H1 (cell line): ENCODE measurements at regions not wholly inside any gene's neighbourhood (a gene's known extent, or its start where the extent isn't known, plus 50 kb on each side); places are given as distances from the start of the nearest gene placed in this dataset.

Experiments
- CTCF ChIA-PET: fragments of 300-600 bp; sonication (Branson Sonifier 250); formaldehyde crosslinking; loops from one replicate; lab custom pipeline; 2021; ENCODE audit not compliant: partially characterized antibody; lab: Charles Lee
- POLR2A ChIA-PET: fragments of 300-600 bp; sonication (Branson Sonifier 250); formaldehyde crosslinking; loops from one replicate; lab custom pipeline; 2021; ENCODE audit warnings: inconsistent platforms; ENCODE audit not compliant: partially characterized antibody; lab: Charles Lee
- DNase-seq, 2 experiments: peaks; one replicate each; pipeline versions ENCODE4 v3.0.0 to v3.0.0-alpha.2; 2010 to 2022; ENCODE audit warnings: low spot score in 2 of 2, low read depth in 1 of 2, mixed read lengths in 1 of 2
- FAIRE-seq: peaks from 2 replicates; lab custom pipeline; 2011; peaks lifted over from hg19 to GRCh38; lab: Jason Lieb, UNC
- H2AFZ ChIP-seq: 2 replicates; pipeline ENCODE4 v1.8.1; 2012; ENCODE audit warnings: low read length, inconsistent platforms
- H2AK5ac ChIP-seq: 2 replicates; pipeline ENCODE4 v1.6.1; 2013; ENCODE audit warnings: low read depth, low read length
- H2BK120ac ChIP-seq: replicated peaks from 2 replicates; pipeline ENCODE3; 2013; ENCODE audit warnings: low read depth, low read length, inconsistent platforms
- H2BK12ac ChIP-seq: 2 replicates; pipeline ENCODE4 v1.6.1; 2013; ENCODE audit warnings: low read depth, low read length
- H2BK15ac ChIP-seq: 2 replicates; pipeline ENCODE4 v1.6.1; 2013; ENCODE audit warnings: low read length
- H2BK20ac ChIP-seq: 2 replicates; pipeline ENCODE4 v1.6.1; 2013; ENCODE audit warnings: low read length
- H2BK5ac ChIP-seq: 2 replicates; pipeline ENCODE4 v1.6.1; 2013; ENCODE audit warnings: low read depth, low read length
- H3K14ac ChIP-seq: 2 replicates; pipeline ENCODE4 v1.6.1; 2013; ENCODE audit warnings: inconsistent platforms; ENCODE audit not compliant: insufficient read length
- H3K18ac ChIP-seq: 2 replicates; pipeline ENCODE4 v1.6.1; 2013; ENCODE audit warnings: low read length; ENCODE audit errors: extremely low read depth
- H3K23ac ChIP-seq: 2 replicates; pipeline ENCODE4 v1.6.1; 2013; ENCODE audit warnings: inconsistent platforms; ENCODE audit not compliant: insufficient read length
- H3K23me2 ChIP-seq: 2 replicates; pipeline ENCODE4 v1.6.1; 2013; ENCODE audit warnings: low read depth, low read length
- H3K27ac ChIP-seq: 2 replicates; pipeline ENCODE4 v1.6.1; 2011; ENCODE audit warnings: low read depth, low read length, inconsistent platforms
- H3K27me3 ChIP-seq, 4 experiments: replicated peaks in 1 of 4; 1 replicate in 1 of 4; 2 replicates in 3 of 4; pipeline versions ENCODE4 v1.6.1 to v1.8.1; 2011 to 2013; ENCODE audit warnings: low read length in 3 of 4, mild to moderate bottlenecking in 3 of 4, inconsistent platforms in 2 of 4, mixed read lengths in 2 of 4, moderate library complexity in 1 of 4; ENCODE audit not compliant: control insufficient read depth in 3 of 4, insufficient read depth in 3 of 4; ENCODE audit errors: extremely low read depth in 1 of 4
- H3K36me3 ChIP-seq, 4 experiments: 2 replicates each; pipeline versions ENCODE4 v1.6.1 to v1.8.1; 2011 to 2013; ENCODE audit warnings: mild to moderate bottlenecking in 4 of 4, low read length in 3 of 4, moderate library complexity in 2 of 4, control low read depth in 1 of 4, inconsistent platforms in 1 of 4; ENCODE audit not compliant: insufficient read depth in 4 of 4, control insufficient read depth in 2 of 4
- H3K4ac ChIP-seq: replicated peaks from 2 replicates; pipeline ENCODE3; 2013; ENCODE audit warnings: low read length, low read depth, mixed read lengths, inconsistent platforms; ENCODE audit not compliant: insufficient read length
- H3K4me1 ChIP-seq, 4 experiments: replicated peaks in 1 of 4; 1 replicate in 1 of 4; 2 replicates in 3 of 4; pipeline versions ENCODE4 v1.6.1 to v1.8.1; 2011 to 2013; ENCODE audit warnings: low read length in 3 of 4, inconsistent platforms in 2 of 4, mixed read lengths in 1 of 4; ENCODE audit not compliant: insufficient read depth in 4 of 4, control insufficient read depth in 3 of 4
- H3K4me2 ChIP-seq, 2 experiments: 2 replicates each; pipeline versions ENCODE4 v1.6.1 to v1.8.1; 2011 to 2013; ENCODE audit warnings: low read depth in 2 of 2, low read length in 2 of 2, control low read depth in 1 of 2, inconsistent platforms in 1 of 2, mild to moderate bottlenecking in 1 of 2; ENCODE audit not compliant: insufficient read depth in 1 of 2
- H3K4me3 ChIP-seq, 4 experiments: fragments of 200-600, 300-600 bp in 1 of 4; sonication (generic), shearing (Covaris generic), sonication (Bioruptor Twin) in 1 of 4; 2 replicates each; pipeline versions ENCODE4 v1.5.1 to v1.8.1; 2011 to 2016; ENCODE audit warnings: low read length in 4 of 4, low read depth in 3 of 4, control low read depth in 2 of 4, inconsistent platforms in 2 of 4, mild to moderate bottlenecking in 2 of 4, mixed read lengths in 1 of 4, moderate library complexity in 1 of 4; ENCODE audit not compliant: insufficient read depth in 2 of 4; ENCODE audit errors: extremely low read depth in 1 of 4
- H3K56ac ChIP-seq: replicated peaks from 2 replicates; pipeline ENCODE3; 2013; ENCODE audit warnings: low read depth, mild to moderate bottlenecking, mixed read lengths, low read length, inconsistent platforms; ENCODE audit not compliant: insufficient read length
- H3K79me1 ChIP-seq: 2 replicates; pipeline ENCODE4 v1.6.1; 2013; ENCODE audit warnings: low read depth, low read length, control low read depth
- H3K79me2 ChIP-seq, 2 experiments: 2 replicates each; pipeline versions ENCODE4 v1.6.1 to v1.8.1; 2012 to 2013; ENCODE audit warnings: low read length in 2 of 2, mild to moderate bottlenecking in 2 of 2, inconsistent platforms in 1 of 2; ENCODE audit not compliant: insufficient read depth in 2 of 2, control insufficient read depth in 1 of 2
- H3K9ac ChIP-seq, 4 experiments: replicated peaks in 1 of 4; 1 replicate in 1 of 4; 2 replicates in 3 of 4; pipeline versions ENCODE4 v1.6.1 to v1.8.1; 2011 to 2013; ENCODE audit warnings: low read depth in 3 of 4, low read length in 3 of 4, control low read depth in 2 of 4, mild to moderate bottlenecking in 2 of 4, moderate library complexity in 2 of 4, inconsistent platforms in 1 of 4; ENCODE audit errors: extremely low read depth in 1 of 4
- H3K9me3 ChIP-seq, 2 experiments: 2 replicates each; pipeline versions ENCODE4 v1.6.1 to v1.8.1; 2012 to 2013; ENCODE audit warnings: mild to moderate bottlenecking in 2 of 2, moderate library complexity in 2 of 2, control low read depth in 1 of 2, inconsistent platforms in 1 of 2, low read depth in 1 of 2, low read length in 1 of 2, mixed read lengths in 1 of 2; ENCODE audit not compliant: insufficient read depth in 2 of 2
- H4K20me1 ChIP-seq, 2 experiments: replicated peaks in 1 of 2; 2 replicates each; pipeline versions ENCODE3 to v1.8.1; 2011 to 2013; ENCODE audit warnings: inconsistent platforms in 2 of 2, low read length in 2 of 2, mild to moderate bottlenecking in 1 of 2; ENCODE audit not compliant: insufficient read depth in 2 of 2, control insufficient read depth in 1 of 2
- H4K5ac ChIP-seq: 2 replicates; pipeline ENCODE4 v1.6.1; 2013; ENCODE audit warnings: low read length, low read depth, mixed read lengths, inconsistent platforms; ENCODE audit not compliant: insufficient read length
- H4K8ac ChIP-seq: 2 replicates; pipeline ENCODE4 v1.8.0; 2013; ENCODE audit warnings: mild to moderate bottlenecking, moderate library complexity, low read length, inconsistent platforms; ENCODE audit not compliant: insufficient read depth; ENCODE audit errors: extremely low read depth
- H4K91ac ChIP-seq: replicated peaks from 2 replicates; pipeline ENCODE3; 2013; ENCODE audit warnings: low read length, mixed read lengths, inconsistent platforms; ENCODE audit not compliant: insufficient read length
- BCL11A ChIP-seq, 2 experiments: IDR thresholded peaks; one replicate each; pipeline ENCODE4 v1.6.1; 2011; ENCODE audit warnings: low read depth in 2 of 2, low read length in 2 of 2, mild to moderate bottlenecking in 2 of 2
- CBX8 ChIP-seq: fragments of 300-800, 300-1000 bp; sonication (generic); IDR thresholded peaks from 2 replicates; pipeline ENCODE4 v1.7.1; 2016; ENCODE audit warnings: low read depth, low read length, borderline replicate concordance
- CHD1 ChIP-seq: IDR thresholded peaks from 2 replicates; pipeline ENCODE4 v1.6.1; 2012; ENCODE audit warnings: low read depth, low read length, improper control_type of control experiment
- CHD2 ChIP-seq: IDR thresholded peaks from 2 replicates; pipeline ENCODE4 v1.6.1; 2012; ENCODE audit warnings: low read length, improper control_type of control experiment
- CREB1 ChIP-seq: IDR thresholded peaks from 2 replicates; pipeline ENCODE4 v1.6.1; 2012; ENCODE audit warnings: inconsistent platforms
- E2F6 ChIP-seq: IDR thresholded peaks from 2 replicates; pipeline ENCODE4 v1.6.1; 2012; ENCODE audit warnings: inconsistent platforms
- GTF2F1 ChIP-seq: IDR thresholded peaks from 2 replicates; pipeline ENCODE4 v1.6.1; 2012; ENCODE audit warnings: low read depth, low read length, improper control_type of control experiment, borderline replicate concordance
- KDM5A ChIP-seq: fragments of 200-600 bp; IDR thresholded peaks from 2 replicates; pipeline ENCODE4 v1.7.1; 2012; ENCODE audit warnings: mild to moderate bottlenecking, low read length, inconsistent platforms, mixed read lengths
- MAX ChIP-seq: IDR thresholded peaks from 2 replicates; pipeline ENCODE4 v1.6.1; 2012; ENCODE audit warnings: inconsistent platforms
- NANOG ChIP-seq: IDR thresholded peaks from 2 replicates; pipeline ENCODE4 v1.6.1; 2011; ENCODE audit warnings: low read length, low read depth, mild to moderate bottlenecking, inconsistent platforms; ENCODE audit not compliant: insufficient read depth, poor library complexity, severe bottlenecking
- RBBP5 ChIP-seq: IDR thresholded peaks from 2 replicates; pipeline ENCODE4 v1.7.1; 2012; ENCODE audit warnings: low read depth, mild to moderate bottlenecking, inconsistent platforms, low read length, moderate library complexity, borderline replicate concordance
- SAP30 ChIP-seq: fragments of 300-600 bp; sonication (generic); IDR thresholded peaks from 2 replicates; pipeline ENCODE4 v1.7.1; 2012; ENCODE audit warnings: low read length, moderate library complexity, mild to moderate bottlenecking, inconsistent platforms; ENCODE audit not compliant: insufficient read depth, insufficient replicate concordance
- SIRT6 ChIP-seq: IDR thresholded peaks from one replicate; pipeline ENCODE4 v1.7.1; 2012; ENCODE audit warnings: low read length, inconsistent platforms
- TAF1 ChIP-seq: IDR thresholded peaks from 2 replicates; pipeline ENCODE4 v1.6.1; 2011; ENCODE audit warnings: mild to moderate bottlenecking, low read depth, low read length
- TCF12 ChIP-seq: IDR thresholded peaks from 2 replicates; pipeline ENCODE4 v1.6.1; 2011; ENCODE audit warnings: low read depth, mild to moderate bottlenecking, low read length
- TEAD4 ChIP-seq: IDR thresholded peaks from 2 replicates; pipeline ENCODE4 v1.6.1; 2012; ENCODE audit warnings: low read depth, low read length, inconsistent platforms, mixed read lengths
- WGBS, 2 experiments: shearing (Covaris generic) in 1 of 2; methylation state at CpG; one replicate each; pipeline versions ENCODE4 v1.1.6 to v1.1.7; 2013 to 2015; ENCODE audit warnings: low lambda C conversion rate in 2 of 2, mixed read lengths in 2 of 2, inconsistent platforms in 1 of 2, low coverage in 1 of 2, missing lambda C conversion rate in 1 of 2; ENCODE audit not compliant: insufficient replicate concordance in 2 of 2, insufficient coverage in 1 of 2, insufficient read length in 1 of 2; ENCODE audit errors: extremely low coverage in 1 of 2, missing lambda C conversion rate in 1 of 2; 5-methylcytosine and 5-hydroxymethylcytosine counted together

- POLR2A ChIA-PET, result no interaction called here
- H3K27ac ChIP-seq, result no peak overlapping the region
- no peak overlapping the region for H3K4me3 ChIP-seq
- no peaks in the 10 kb centered on the region for H3K36me3 ChIP-seq
- no peaks in the 10 kb centered on the region for H4K20me1 ChIP-seq
- no peaks in the 10 kb centered on the region for H3K9me3 ChIP-seq
- H4K5ac ChIP-seq, result no peak overlapping the region
- no peak overlapping the region for H4K8ac ChIP-seq
- CTCF ChIA-PET, result no interaction called here
- no peak overlapping the region for H4K91ac ChIP-seq
- H2AFZ ChIP-seq, result no peak overlapping the region
- H3K23ac ChIP-seq, result no peak overlapping the region
- H3K27me3 ChIP-seq, result no peaks in the 10 kb centered on the region
- no peaks in the 10 kb centered on the region for H3K79me1 ChIP-seq
- no peak overlapping the region for H3K56ac ChIP-seq
- no peak overlapping the region for H2BK20ac ChIP-seq
- H3K9ac ChIP-seq, result no peak overlapping the region
- no peak overlapping the region for H2BK120ac ChIP-seq
- WGBS, 2 experiments, result 89% methylated on average over 3 of the region's 3 CpGs; no CpG with 5 or more reads in 1 of the 2 experiments
- TF ChIP-seq KDM5A (no peak), CHD2 (no peak), CHD1 (no peak), NANOG (no peak), RBBP5 (no peak), E2F6 (no peak), CREB1 (no peak), SAP30 (no peak), BCL11A (IDR thresholded peaks at IDR 0.05; ENCODE audit: low read depth in 2 of 2, low read length in 2 of 2) (no peak), CBX8 (no peak), MAX (no peak), TAF1 (no peak), GTF2F1 (no peak), SIRT6 (no peak), TEAD4 (no peak), TCF12 (no peak)
- H3K14ac ChIP-seq, result no peak overlapping the region
- FAIRE-seq (no peak), DNase-seq (no peak)
- no peak overlapping the region for H2BK12ac ChIP-seq
- H2BK5ac ChIP-seq, result no peak overlapping the region
- no peak overlapping the region for H3K4me2 ChIP-seq
- no peaks in the 10 kb centered on the region for H3K4me1 ChIP-seq
- no peak overlapping the region for H2AK5ac ChIP-seq
- H3K4ac ChIP-seq, result no peak overlapping the region
- H3K18ac ChIP-seq, result no peak overlapping the region
- H3K23me2 ChIP-seq, result no peaks in the 10 kb centered on the region
- H3K79me2 ChIP-seq, result no peaks in the 10 kb centered on the region
- H2BK15ac ChIP-seq, result no peak overlapping the region
Measured at GRCh38 chr14:85288041-85288440, 241.9 kb upstream of the FLRT2 start.
